Fibroblast of lung (primary cell): ENCODE measurements at regions not wholly inside any gene's neighbourhood (a gene's known extent, or its start where the extent isn't known, plus 50 kb on each side); places are given as distances from the start of the nearest gene placed in this dataset.

ENCODE experiments used
- CTCF ChIP-seq, 2 donors: IDR thresholded peaks in 1 of 2; conservative IDR thresholded peaks in 1 of 2; 1 replicate in 1 of 2; 2 replicates in 1 of 2; pipeline ENCODE4 v1.5.1; 2011 to 2012; ENCODE audit warnings: low read length in 2 of 2, control low read depth in 1 of 2, inconsistent platforms in 1 of 2, low read depth in 1 of 2, mild to moderate bottlenecking in 1 of 2
- EZH2 ChIP-seq: IDR thresholded peaks from 2 replicates; pipeline ENCODE4 v1.5.1; 2012; ENCODE audit warnings: low read length, control low read depth, mild to moderate bottlenecking; ENCODE audit errors: missing control alignments

GRCh38 chr3:71850654-71851053 is 65.7 kb upstream of the PROK2 start:
- TF ChIP-seq CTCF (conservative IDR thresholded peaks at IDR 0.05 in 1 of 2, IDR thresholded peaks at IDR 0.05 in 1 of 2; ENCODE audit: low read depth in 1 of 2, low read length in 2 of 2) (no peak), EZH2 (no peak)
